GM21825 (cell line): ENCODE measurements at regions not wholly inside any gene's neighbourhood (a gene's known extent, or its start where the extent isn't known, plus 50 kb on each side); places are given as distances from the start of the nearest gene placed in this dataset.

ENCODE experiments used
- ATAC-seq: cut with Tn5 transposase; IDR thresholded peaks from one replicate; pipeline ENCODE4 v1.9.1; 2021; ENCODE audit warnings: mild to moderate bottlenecking, moderate library complexity; ENCODE audit not compliant: unreplicated experiment

- ATAC-seq = no peak
Observed at GRCh38 chr4:24249972-24250371, 334.4 kb downstream of the DHX15 start.

- ATAC-seq = no peak
Observed at GRCh38 chr4:24248674-24249630, 335.4 kb downstream of the DHX15 start.

- ATAC-seq = no peak
Observed at GRCh38 chr4:24245491-24245820, 338.9 kb downstream of the DHX15 start.

- ATAC-seq = no peak
Observed at GRCh38 chr4:24244663-24245490, 339.5 kb downstream of the DHX15 start.

GRCh38 chr4:24243641-24244040 is 340.7 kb downstream of the DHX15 start:
- no peak for ATAC-seq

GRCh38 chr4:24241511-24241910 is 342.8 kb downstream of the DHX15 start:
- no peak for ATAC-seq

GRCh38 chr4:24240655-24241054 is 343.7 kb downstream of the DHX15 start:
- no peak for ATAC-seq

- no peak for ATAC-seq
Observed at GRCh38 chr4:24237709-24238108, 346.6 kb downstream of the DHX15 start.

GRCh38 chr4:24236532-24236931 is 346.7 kb upstream of the PPARGC1A start:
- ATAC-seq = no peak

- ATAC-seq = no peak
Observed at GRCh38 chr4:24236120-24236519, 346.3 kb upstream of the PPARGC1A start.

GRCh38 chr4:24235618-24236017 is 345.8 kb upstream of the PPARGC1A start:
- no peak for ATAC-seq

- ATAC-seq = no peak
Observed at GRCh38 chr4:24234288-24234848, 344.5 kb upstream of the PPARGC1A start.

- no peak for ATAC-seq
Observed at GRCh38 chr4:24230955-24231354, 341.1 kb upstream of the PPARGC1A start.

GRCh38 chr4:24229978-24230377 is 340.1 kb upstream of the PPARGC1A start:
- no peak for ATAC-seq

- ATAC-seq = no peak
Observed at GRCh38 chr4:24228692-24229091, 338.8 kb upstream of the PPARGC1A start.

GRCh38 chr4:24226667-24227066 is 336.8 kb upstream of the PPARGC1A start:
- no peak for ATAC-seq

GRCh38 chr4:24226023-24226422 is 336.2 kb upstream of the PPARGC1A start:
- ATAC-seq = no peak

GRCh38 chr4:24224446-24224845 is 334.6 kb upstream of the PPARGC1A start:
- ATAC-seq = no peak

- no peak for ATAC-seq
Observed at GRCh38 chr4:24219209-24219608, 329.4 kb upstream of the PPARGC1A start.

- no peak for ATAC-seq
Observed at GRCh38 chr4:24218566-24218965, 328.7 kb upstream of the PPARGC1A start.

GRCh38 chr4:24214796-24215195 is 324.9 kb upstream of the PPARGC1A start:
- no peak for ATAC-seq

- no peak for ATAC-seq
Observed at GRCh38 chr4:24213961-24214360, 324.1 kb upstream of the PPARGC1A start.
